Common myeloid progenitor, CD34-positive (primary cell): ENCODE measurements at regions not wholly inside any gene's neighbourhood (a gene's known extent, or its start where the extent isn't known, plus 50 kb on each side); places are given as distances from the start of the nearest gene placed in this dataset.
"Not testable (repeated sequence)": the region's sequence is repeated elsewhere in the genome, so short reads cannot be mapped to it uniquely, and the experiment has no call there.

ENCODE experiments used
- CTCF ChIA-PET: fragments of 350-600 bp; sonication (Branson Sonifier 250); formaldehyde crosslinking; loops from one replicate; lab custom pipeline; 2021; ENCODE audit warnings: antibody characterized with exemption; lab: Charles Lee
- POLR2A ChIA-PET: fragments of 350-600 bp; sonication (Branson Sonifier 250); formaldehyde crosslinking; loops from one replicate; lab custom pipeline; 2021; ENCODE audit warnings: antibody characterized with exemption; lab: Charles Lee
- DNase-seq, 3 donors: peaks; one replicate each; pipeline versions ENCODE4 v3.0.0 to v3.0.0-alpha.2; 2013
- H3K27ac ChIP-seq, 2 experiments: 1 replicate in 1 of 2; 2 replicates in 1 of 2; pipeline ENCODE4 v1.7.0; 2013; ENCODE audit warnings: inconsistent platforms in 2 of 2, low read length in 2 of 2, mild to moderate bottlenecking in 2 of 2, low read depth in 1 of 2, moderate library complexity in 1 of 2; ENCODE audit not compliant: severe bottlenecking in 2 of 2, insufficient read depth in 1 of 2, poor library complexity in 1 of 2
- H3K27me3 ChIP-seq, 5 experiments: replicated peaks in 2 of 5; 1 replicate in 3 of 5; 2 replicates in 2 of 5; pipeline versions ENCODE4 v1.6.1 to v1.7.0; 2013; ENCODE audit warnings: low read length in 4 of 5, mild to moderate bottlenecking in 2 of 5, moderate library complexity in 2 of 5, inconsistent platforms in 1 of 5; ENCODE audit not compliant: insufficient read depth in 5 of 5, control insufficient read depth in 4 of 5
- H3K36me3 ChIP-seq, 4 experiments: 1 replicate in 2 of 4; 2 replicates in 2 of 4; pipeline versions ENCODE4 v1.6.1 to v1.7.0; 2013; ENCODE audit warnings: low read length in 3 of 4, control low read depth in 1 of 4, mild to moderate bottlenecking in 1 of 4; ENCODE audit not compliant: control insufficient read depth in 4 of 4, insufficient read depth in 4 of 4
- H3K4me1 ChIP-seq, 4 experiments: 1 replicate in 3 of 4; 2 replicates in 1 of 4; pipeline versions ENCODE4 v1.6.1 to v1.7.1; 2013; ENCODE audit warnings: low read length in 3 of 4, mild to moderate bottlenecking in 3 of 4, control low read depth in 1 of 4, inconsistent platforms in 1 of 4, moderate library complexity in 1 of 4; ENCODE audit not compliant: control insufficient read depth in 4 of 4, insufficient read depth in 4 of 4; ENCODE audit errors: control extremely low read depth in 1 of 4
- H3K4me3 ChIP-seq, 7 experiments: 1 replicate in 4 of 7; 2 replicates in 3 of 7; pipeline versions ENCODE4 v1.5.1 to v1.7.0; 2013; ENCODE audit warnings: mild to moderate bottlenecking in 7 of 7, low read length in 6 of 7, moderate library complexity in 6 of 7, inconsistent platforms in 2 of 7, low read depth in 2 of 7, control low read depth in 1 of 7; ENCODE audit not compliant: insufficient read depth in 4 of 7, control insufficient read depth in 1 of 7; ENCODE audit errors: extremely low read depth in 1 of 7
- H3K9me3 ChIP-seq, 5 experiments: 1 replicate in 4 of 5; 2 replicates in 1 of 5; pipeline versions ENCODE4 v1.6.1 to v1.7.1; 2013; ENCODE audit warnings: low read length in 4 of 5, mild to moderate bottlenecking in 2 of 5, inconsistent platforms in 1 of 5, low read depth in 1 of 5, moderate library complexity in 1 of 5; ENCODE audit not compliant: control insufficient read depth in 4 of 5, insufficient read depth in 2 of 5; ENCODE audit errors: control extremely low read depth in 1 of 5
- WGBS: methylation state at CpG from one replicate; pipeline ENCODE4 v1.1.5; 2013; ENCODE audit not compliant: insufficient coverage; 5-methylcytosine and 5-hydroxymethylcytosine counted together

DNA sequence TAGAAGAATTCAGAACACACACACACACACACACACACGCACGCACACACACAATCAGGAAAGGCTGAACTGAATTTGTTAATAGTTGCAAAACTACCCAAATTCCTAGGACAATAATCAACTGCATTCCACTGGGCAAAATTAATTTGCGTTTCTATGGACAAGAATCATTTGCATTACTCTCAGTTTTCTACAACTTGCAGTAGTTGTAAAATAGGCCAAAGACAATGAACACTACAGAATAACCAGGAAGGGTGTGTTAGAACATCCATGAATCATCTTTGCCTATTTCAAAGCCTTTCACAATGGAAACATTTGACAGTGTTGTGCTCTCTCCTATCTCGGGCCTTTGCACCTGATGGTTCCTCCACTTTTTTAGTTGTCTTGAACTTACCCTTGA lies 77.1 kb upstream of the IGFBP7 start:
- WGBS: 92% methylated on average over 2 of the region's 4 CpGs
- ChIA-PET POLR2A (no interaction called here), CTCF (no interaction called here)
- no peaks in the 10 kb centered on the region for H3K9me3 ChIP-seq
- H3K36me3 ChIP-seq: no peaks in the 10 kb centered on the region
- H3K27me3 ChIP-seq: peaks cover 0 to 10% (median 0%) of the 10 kb centered on the region in 5 experiments
- peaks cover 0 to 3% (median 2%) of the 10 kb centered on the region in 4 experiments for H3K4me1 ChIP-seq
- no peak overlapping the region for H3K27ac ChIP-seq
- H3K4me3 ChIP-seq: no peak overlapping the region
- DNase-seq: no peak

DNA sequence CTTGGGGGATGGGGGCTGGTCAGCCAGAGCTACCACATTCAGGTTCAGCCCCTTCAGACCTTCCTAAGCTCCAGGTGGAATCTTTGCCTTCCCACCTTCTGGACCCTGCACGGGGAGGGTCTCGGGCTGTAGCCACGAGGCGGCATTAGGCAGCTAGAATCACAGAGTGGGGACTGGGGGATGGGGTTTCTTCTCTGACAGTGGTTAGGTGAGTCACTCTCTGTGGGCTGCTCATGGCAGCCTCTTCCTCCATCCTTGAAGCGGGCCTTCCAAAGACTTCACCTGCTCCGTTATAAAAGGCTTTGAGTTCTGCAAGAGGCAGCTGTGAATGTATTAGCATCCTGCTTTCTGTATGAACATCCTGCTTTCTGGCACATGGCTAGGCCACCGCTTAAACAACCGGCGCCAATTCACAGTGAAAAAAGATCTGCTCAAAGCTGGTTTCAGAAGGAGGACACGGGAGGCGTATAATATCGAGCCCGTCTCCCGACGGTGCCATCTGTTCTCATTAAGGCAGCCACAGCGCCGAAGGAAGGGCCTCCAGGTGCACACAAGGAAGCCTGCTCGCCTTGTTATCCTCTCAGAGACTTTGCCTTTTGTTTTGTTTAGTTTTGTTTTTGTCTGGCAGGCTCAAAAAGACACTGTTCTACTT lies 74.3 kb upstream of the IGFBP7 start:
- H3K4me1 ChIP-seq: no peaks in the 10 kb centered on the region
- H3K9me3 ChIP-seq: no peaks in the 10 kb centered on the region
- peaks cover 0 to 3% (median 0%) of the 10 kb centered on the region in 5 experiments for H3K27me3 ChIP-seq
- no peak overlapping the region for H3K27ac ChIP-seq
- DNase-seq: no peak
- no peaks in the 10 kb centered on the region for H3K36me3 ChIP-seq
- no peak overlapping the region for H3K4me3 ChIP-seq
- WGBS: 96% methylated on average over 12 of the region's 18 CpGs
- CTCF ChIA-PET: interaction anchor here (2.3 kb wide), 1 partner anchor 20 kb away, joined by 9 read pairs; no protein-coding TSS in a partner anchor
- POLR2A ChIA-PET: no interaction called here

DNA sequence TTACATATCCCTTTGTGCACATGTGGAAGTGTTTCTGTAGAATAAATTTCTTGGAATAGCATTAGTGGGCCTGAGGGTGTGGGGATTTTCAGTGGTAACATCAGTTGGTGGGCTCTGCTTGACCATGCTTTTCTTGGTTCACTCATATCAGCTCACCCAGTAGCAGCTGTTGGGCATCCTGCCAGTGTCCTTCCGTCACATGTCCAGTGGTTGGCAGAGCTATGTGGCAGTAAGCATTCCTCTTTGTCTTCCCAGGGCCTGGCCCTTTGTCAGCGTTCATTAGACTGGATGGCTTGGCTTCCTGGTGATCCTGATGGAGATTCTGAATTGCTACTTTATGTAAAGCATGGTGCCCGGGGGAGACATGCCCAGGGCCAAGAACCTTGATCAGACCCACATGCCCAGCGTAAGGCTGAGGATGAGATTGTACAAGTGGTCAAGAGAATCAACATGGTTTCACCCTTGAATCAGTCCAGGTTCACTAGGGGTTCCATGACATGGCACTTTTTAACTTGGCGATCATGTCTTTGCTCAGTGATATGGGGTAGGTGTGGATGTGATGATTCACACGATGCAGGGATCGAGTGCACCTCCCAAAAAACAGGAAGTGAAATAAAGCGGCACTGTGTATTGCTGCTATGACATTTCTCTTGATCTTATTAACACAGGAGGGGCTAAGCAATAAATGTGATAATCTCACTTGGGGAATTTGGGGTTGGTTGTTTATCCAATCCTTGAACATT lies 72.1 kb upstream of the IGFBP7 start:
- WGBS: 92% methylated on average over 8 of the region's 8 CpGs
- Histone ChIP-seq H3K27ac (no peak overlapping the region), H3K4me1 (no peaks in the 10 kb centered on the region), H3K4me3 (no peak overlapping the region), H3K36me3 (no peaks in the 10 kb centered on the region), H3K27me3 (peaks cover 0 to 5% (median 0%) of the 10 kb centered on the region in 5 experiments), H3K9me3 (no peaks in the 10 kb centered on the region)
- CTCF ChIA-PET: interaction anchor here (1.5 to 2.3 kb wide), 3 partner anchors 8 to 18 kb away, joined by 5 to 9 read pairs (median 5); no protein-coding TSS in a partner anchor
- peak in 2 of 3 donors; percentile 26 to 46 for DNase-seq
- POLR2A ChIA-PET: no interaction called here

DNA sequence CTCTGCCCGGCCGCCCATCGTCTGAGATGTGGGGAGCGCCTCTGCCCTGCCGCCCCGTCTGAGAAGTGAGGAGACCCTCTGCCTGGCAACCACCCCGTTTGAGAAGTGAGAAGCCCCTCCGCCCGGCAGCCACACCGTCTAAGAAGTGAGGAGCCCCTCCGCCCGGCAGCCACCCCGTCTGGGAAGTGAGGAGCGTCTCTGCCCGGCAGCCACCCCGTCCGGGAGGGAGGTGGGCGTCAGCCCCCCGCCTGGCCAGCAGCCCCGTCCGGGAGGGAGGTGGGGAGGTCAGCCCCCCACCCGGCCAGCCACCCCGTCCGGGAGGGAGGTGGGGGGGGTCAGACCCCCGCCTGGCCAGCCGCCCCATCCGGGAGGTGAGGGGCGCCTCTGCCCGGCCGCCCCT lies 63.0 kb upstream of the IGFBP7 start:
- H3K36me3 ChIP-seq, POLR2A ChIA-PET, H3K4me3 ChIP-seq, H3K9me3 ChIP-seq, CTCF ChIA-PET, H3K27ac ChIP-seq, H3K4me1 ChIP-seq, H3K27me3 ChIP-seq, DNase-seq: not testable (repeated sequence)
- WGBS: 90% methylated on average over 2 of the region's 30 CpGs

DNA sequence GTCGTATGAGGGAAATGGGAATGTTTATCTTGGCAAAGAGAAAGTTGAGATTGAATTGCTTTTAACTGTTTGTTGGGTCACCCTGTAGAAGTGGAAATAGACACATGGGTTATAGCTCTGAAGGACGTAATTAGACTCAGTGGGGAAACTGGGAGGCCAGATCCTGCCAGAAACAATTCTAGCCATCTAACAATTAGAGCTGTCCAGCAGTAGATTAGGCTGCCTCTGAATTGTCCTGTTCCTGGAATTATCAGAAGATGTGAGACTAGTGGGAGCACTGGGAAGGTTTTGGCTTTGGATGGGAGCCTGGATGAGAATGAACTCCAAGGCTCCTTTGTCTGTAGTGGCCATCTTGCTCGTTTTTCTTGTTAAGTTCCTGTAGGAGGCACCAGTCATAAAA lies 61.9 kb upstream of the IGFBP7 start:
- WGBS: 100% methylated on average over 2 of the region's 3 CpGs
- Histone ChIP-seq H3K4me1 (no peaks in the 10 kb centered on the region), H3K27ac (no peak overlapping the region), H3K9me3 (no peaks in the 10 kb centered on the region), H3K27me3 (peaks cover 0 to 7% (median 0%) of the 10 kb centered on the region in 5 experiments), H3K36me3 (no peaks in the 10 kb centered on the region), H3K4me3 (no peak overlapping the region)
- DNase-seq: no peak
- ChIA-PET CTCF (interaction anchor here (1.3 kb wide), 1 partner anchor 9 kb away, joined by 5 read pairs; no protein-coding TSS in a partner anchor), POLR2A (no interaction called here)

DNA sequence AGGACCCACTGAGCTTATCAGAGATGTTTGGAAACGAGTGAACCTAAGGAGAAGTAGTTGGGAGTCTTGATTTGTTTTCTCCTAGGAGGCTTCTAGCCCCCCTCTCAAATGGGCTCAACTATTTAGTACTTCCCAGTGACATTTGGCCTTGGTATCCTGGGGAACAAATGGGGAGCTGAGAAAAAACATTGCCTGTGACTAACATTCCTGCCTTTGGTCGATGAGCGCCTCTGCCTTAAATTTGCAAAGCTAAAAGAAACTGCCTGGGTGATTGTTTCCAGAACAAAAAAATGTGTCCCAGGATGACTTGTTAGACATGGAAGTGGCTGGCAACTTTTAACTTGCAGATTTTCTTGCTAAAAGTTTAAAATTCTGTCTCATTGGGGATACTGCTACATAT lies 58.8 kb upstream of the IGFBP7 start:
- Histone ChIP-seq H3K36me3 (no peaks in the 10 kb centered on the region), H3K27me3 (peaks cover 2 to 13% (median 4%) of the 10 kb centered on the region in 5 experiments), H3K9me3 (no peaks in the 10 kb centered on the region), H3K4me3 (no peak overlapping the region), H3K27ac (no peak overlapping the region), H3K4me1 (peaks cover 0 to 5% (median 4%) of the 10 kb centered on the region in 4 experiments)
- ChIA-PET POLR2A (no interaction called here), CTCF (interaction anchor here (1.7 kb wide), 1 partner anchor 22 kb away, joined by 5 read pairs; no protein-coding TSS in a partner anchor)
- WGBS: 71% methylated on average over 2 of the region's 3 CpGs
- DNase-seq: no peak
